C1 segment of cervical spinal cord (tissue), 14 donors: ENCODE measurements at regions not wholly inside any gene's neighbourhood (a gene's known extent, or its start where the extent isn't known, plus 50 kb on each side); places are given as distances from the start of the nearest gene placed in this dataset.
A peak's percentile ranks its signal among the peaks of the same experiment; 100 is the strongest.
"Not testable (repeated sequence)": the region's sequence is repeated elsewhere in the genome, so short reads cannot be mapped to it uniquely, and the experiment has no call there.

ENCODE experiments used
- DNase-seq, 14 donors: peaks; one replicate each; lab custom pipeline; 2025; lab: John Stamatoyannopoulos, UW

GRCh38 chr2:55124682-55125081, 74.4 kb upstream of the RTN4 start:
- DNase-seq, result not testable (repeated sequence)

- peak in 6 of 14 donors; percentile 19 to 69 (median 34) for DNase-seq
Measured at GRCh38 chr2:55123851-55124269, 73.6 kb upstream of the RTN4 start.

GRCh38 chr2:55120634-55121359, 70.5 kb upstream of the RTN4 start:
- peak in 7 of 14 donors; percentile 31 to 55 (median 46) for DNase-seq

GRCh38 chr2:55119711-55120487, 69.6 kb upstream of the RTN4 start:
- DNase-seq, result peak in 2 of 14 donors; percentile 52 to 64

- no peak for DNase-seq
Measured at GRCh38 chr2:55118643-55119083, 68.4 kb upstream of the RTN4 start.

GRCh38 chr2:55116966-55117365, 66.7 kb upstream of the RTN4 start:
- DNase-seq, result no peak

- DNase-seq, result no peak
Measured at GRCh38 chr2:55116598-55116964, 66.3 kb upstream of the RTN4 start.

GRCh38 chr2:55115761-55116597, 65.7 kb upstream of the RTN4 start:
- no peak for DNase-seq

GRCh38 chr2:55114597-55114996, 64.3 kb upstream of the RTN4 start:
- no peak for DNase-seq

- no peak for DNase-seq
Measured at GRCh38 chr2:55114082-55114481, 63.8 kb upstream of the RTN4 start.

GRCh38 chr2:55112229-55113031, 62.2 kb upstream of the RTN4 start:
- peak in 13 of 14 donors; percentile 11 to 85 (median 73) for DNase-seq

- DNase-seq, result peak in 10 of 14 donors; percentile 28 to 84 (median 54)
Measured at GRCh38 chr2:55111570-55112228, 61.4 kb upstream of the RTN4 start.

GRCh38 chr2:55111230-55111569, 60.9 kb upstream of the RTN4 start:
- no peak for DNase-seq

GRCh38 chr2:55109219-55109891, 59.1 kb upstream of the RTN4 start:
- peak in 1 of 14 donors; percentile 89 for DNase-seq

GRCh38 chr2:55108456-55109160, 58.4 kb upstream of the RTN4 start:
- DNase-seq, result peak in 1 of 14 donors; percentile 31

GRCh38 chr2:55107436-55107835, 57.2 kb upstream of the RTN4 start:
- no peak for DNase-seq

- no peak for DNase-seq
Measured at GRCh38 chr2:55106148-55106547, 55.9 kb upstream of the RTN4 start.

- no peak for DNase-seq
Measured at GRCh38 chr2:55105456-55105855, 55.2 kb upstream of the RTN4 start.

- DNase-seq, result no peak
Measured at GRCh38 chr2:55103046-55103445, 52.8 kb upstream of the RTN4 start.
